Tibial artery (tissue), 4 donors: ENCODE measurements at regions not wholly inside any gene's neighbourhood (a gene's known extent, or its start where the extent isn't known, plus 50 kb on each side); places are given as distances from the start of the nearest gene placed in this dataset.

Source experiments
- DNase-seq, 2 donors: peaks; one replicate each; pipeline ENCODE4 v3.0.0-alpha.2; 2019
- H3K27ac ChIP-seq, 2 donors: fragments of 200-600 bp; sonication (generic) in 1 of 2; 1 replicate in 1 of 2; 2 replicates in 1 of 2; pipeline ENCODE4 v1.5.1; 2018 to 2019; ENCODE audit warnings: mild to moderate bottlenecking in 1 of 2
- H3K27me3 ChIP-seq, 2 donors: fragments of 200-600 bp; sonication (generic) in 1 of 2; one replicate each; pipeline versions ENCODE4 v1.5.1 to v1.6.0; 2016 to 2019
- H3K36me3 ChIP-seq, 3 donors: fragments of 200-600 bp; sonication (generic) in 2 of 3; one replicate each; pipeline ENCODE4 v1.5.1; 2016 to 2019; ENCODE audit warnings: mild to moderate bottlenecking in 2 of 3
- H3K4me1 ChIP-seq, 4 donors: fragments of 200-600 bp; sonication (generic) in 2 of 4; 1 replicate in 3 of 4; 2 replicates in 1 of 4; pipeline ENCODE4 v1.5.1; 2016 to 2019
- H3K4me3 ChIP-seq, 2 donors: fragments of 200-600 bp; sonication (generic) in 1 of 2; 1 replicate in 1 of 2; 2 replicates in 1 of 2; pipeline ENCODE4 v1.5.1; 2018 to 2019; ENCODE audit warnings: mild to moderate bottlenecking in 2 of 2
- H3K9me3 ChIP-seq, 3 donors: fragments of 200-600 bp; sonication (generic) in 1 of 3; one replicate each; pipeline ENCODE4 v1.5.1; 2016 to 2019
- CTCF ChIP-seq, 2 experiments: fragments of 200-600 bp in 1 of 2; fragments of 450-650 bp in 1 of 2; IDR thresholded peaks; one replicate each; pipeline ENCODE4 v1.5.1; 2017 to 2019; ENCODE audit warnings: antibody characterized with exemption in 2 of 2, mild to moderate bottlenecking in 1 of 2, moderate library complexity in 1 of 2
- intact Hi-C: fragments of 100-400 bp; cut with DNase I; formaldehyde crosslinking; loops from one replicate; pipeline ENCODE4 v1.15.0; 2023; ENCODE audit warnings: low total_unique reads

DNA sequence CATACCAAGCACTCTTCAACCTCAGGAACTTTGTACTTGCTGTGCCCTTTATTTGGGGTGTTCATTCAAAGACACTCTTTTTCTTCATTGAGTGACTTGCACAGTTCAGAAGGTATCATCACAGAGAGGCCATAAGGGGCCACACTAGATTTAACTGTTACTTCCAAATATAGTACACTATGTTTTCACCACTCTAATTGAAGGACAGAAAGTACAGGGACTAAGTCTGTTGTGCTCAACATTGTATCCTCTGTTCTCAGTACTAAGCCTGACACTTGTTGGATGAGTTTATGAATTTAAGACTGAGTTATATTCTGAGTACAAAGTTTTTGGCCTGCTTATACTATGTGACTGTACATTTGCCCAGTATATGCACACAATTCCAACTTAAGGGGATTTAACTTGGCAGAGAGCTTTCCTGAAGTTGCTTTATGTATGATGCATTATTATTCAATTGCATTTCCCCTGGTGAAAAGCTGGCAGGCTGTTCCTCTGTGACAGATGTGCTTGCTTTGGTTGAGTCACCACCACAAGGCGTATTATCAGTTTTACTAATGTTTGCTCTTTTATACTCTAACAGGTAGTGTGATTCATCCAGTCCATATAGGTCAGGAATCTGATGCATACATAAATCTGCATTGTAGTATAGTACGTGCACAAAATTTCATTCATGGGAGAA lies 714.8 kb downstream of the TLR4 start:
- DNase-seq = no peak
- intact Hi-C loops = no loop called here
- TF ChIP-seq CTCF (IDR thresholded peaks at IDR 0.05) = no peak
- no peak overlapping the region for H3K27ac ChIP-seq
- no peaks in the 10 kb centered on the region for H3K27me3 ChIP-seq
- no peak overlapping the region for H3K4me3 ChIP-seq
- no peaks in the 10 kb centered on the region for H3K36me3 ChIP-seq
- no peaks in the 10 kb centered on the region for H3K4me1 ChIP-seq
- H3K9me3 ChIP-seq = no peaks in the 10 kb centered on the region

- intact Hi-C loops = no loop called here
- no peak for TF ChIP-seq CTCF (IDR thresholded peaks at IDR 0.05)
- H3K27ac ChIP-seq = no peak overlapping the region
- H3K27me3 ChIP-seq = no peaks in the 10 kb centered on the region
- H3K9me3 ChIP-seq = no peaks in the 10 kb centered on the region
- no peaks in the 10 kb centered on the region for H3K36me3 ChIP-seq
- no peak overlapping the region for H3K4me3 ChIP-seq
- DNase-seq = no peak
- H3K4me1 ChIP-seq = no peaks in the 10 kb centered on the region
Measured at GRCh38 chr9:118419676-118420075, 715.5 kb downstream of the TLR4 start.

DNA sequence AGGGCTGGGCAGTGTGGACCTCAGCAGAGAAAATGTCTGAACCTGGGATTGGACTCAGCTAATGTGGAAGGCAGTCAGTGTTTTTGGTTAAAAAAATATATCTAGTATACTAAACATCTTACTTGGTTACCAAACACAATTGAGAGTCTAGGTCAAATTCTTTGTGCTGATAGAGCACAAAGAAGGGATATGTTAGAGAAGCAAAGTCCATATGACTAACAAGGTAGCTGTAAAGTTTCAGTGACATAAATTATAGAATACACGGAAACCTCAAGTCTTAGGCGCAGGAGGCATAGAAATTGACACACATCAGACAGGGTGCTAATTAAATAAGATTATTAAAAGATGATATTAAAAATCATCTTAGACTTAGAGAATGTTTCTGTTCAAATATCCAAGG lies 718.3 kb downstream of the TLR4 start:
- H3K4me1 ChIP-seq = no peaks in the 10 kb centered on the region
- H3K36me3 ChIP-seq = no peaks in the 10 kb centered on the region
- H3K27ac ChIP-seq = no peak overlapping the region
- no peak for TF ChIP-seq CTCF (IDR thresholded peaks at IDR 0.05)
- intact Hi-C loops = no loop called here
- DNase-seq = no peak
- no peaks in the 10 kb centered on the region for H3K27me3 ChIP-seq
- H3K9me3 ChIP-seq = no peaks in the 10 kb centered on the region
- H3K4me3 ChIP-seq = no peak overlapping the region

DNA sequence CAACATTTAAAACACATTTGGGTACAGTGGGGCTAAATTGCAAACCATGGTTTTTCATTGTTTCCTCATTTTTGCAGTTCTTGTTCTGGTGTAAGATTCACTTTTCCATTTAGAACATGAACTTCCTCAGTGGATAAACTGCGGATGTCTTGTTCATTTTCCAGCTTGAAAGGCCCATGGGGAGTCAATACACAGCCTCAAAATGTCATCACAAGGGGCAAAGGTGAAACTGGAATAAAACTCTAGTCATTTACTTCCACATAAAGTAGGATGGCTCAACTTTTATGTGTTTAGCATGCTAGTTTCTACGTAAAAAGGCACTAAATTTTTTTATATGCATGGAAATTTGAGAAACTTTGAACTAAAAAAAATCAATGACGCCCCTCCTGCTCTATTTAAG lies 718.8 kb downstream of the TLR4 start:
- Histone ChIP-seq H3K4me3 (no peak overlapping the region), H3K27ac (no peak overlapping the region), H3K9me3 (no peaks in the 10 kb centered on the region), H3K36me3 (no peaks in the 10 kb centered on the region), H3K27me3 (no peaks in the 10 kb centered on the region), H3K4me1 (no peaks in the 10 kb centered on the region)
- no peak for DNase-seq
- TF ChIP-seq CTCF (IDR thresholded peaks at IDR 0.05) = no peak
- intact Hi-C loops = no loop called here

- intact Hi-C loops = no loop called here
- Histone ChIP-seq H3K9me3 (no peaks in the 10 kb centered on the region), H3K36me3 (no peaks in the 10 kb centered on the region), H3K4me3 (no peak overlapping the region), H3K27ac (no peak overlapping the region), H3K4me1 (no peaks in the 10 kb centered on the region), H3K27me3 (no peaks in the 10 kb centered on the region)
- TF ChIP-seq CTCF (IDR thresholded peaks at IDR 0.05) = no peak
- no peak for DNase-seq
Measured at GRCh38 chr9:118423721-118424120, 719.5 kb downstream of the TLR4 start.

GRCh38 chr9:118426772-118427171 lies 722.6 kb downstream of the TLR4 start:
- Histone ChIP-seq H3K36me3 (no peaks in the 10 kb centered on the region), H3K27ac (no peak overlapping the region), H3K27me3 (no peaks in the 10 kb centered on the region), H3K4me3 (no peak overlapping the region), H3K4me1 (no peaks in the 10 kb centered on the region), H3K9me3 (no peaks in the 10 kb centered on the region)
- TF ChIP-seq CTCF (IDR thresholded peaks at IDR 0.05) = no peak
- no peak for DNase-seq
- intact Hi-C loops = no loop called here
